OCI-LY3 (cell line): ENCODE measurements at regions not wholly inside any gene's neighbourhood (a gene's known extent, or its start where the extent isn't known, plus 50 kb on each side); places are given as distances from the start of the nearest gene placed in this dataset.
"Not testable (repeated sequence)": the region's sequence is repeated elsewhere in the genome, so short reads cannot be mapped to it uniquely, and the experiment has no call there.

ENCODE experiments used
- H2AFZ ChIP-seq: fragments of 200-600, 300-600 bp; shearing (Covaris generic); 2 replicates; pipeline ENCODE4 v1.6.0; 2014; ENCODE audit warnings: antibody characterized with exemption, low read depth, low read length
- H3K27ac ChIP-seq: fragments of 200-600, 300-600 bp; sonication (generic); 2 replicates; pipeline ENCODE4 v1.5.1; 2014; ENCODE audit warnings: mild to moderate bottlenecking, low read length, moderate library complexity, mixed read lengths
- H3K27me3 ChIP-seq: fragments of 200-600, 300-600 bp; sonication (generic); 2 replicates; pipeline ENCODE4 v1.6.1; 2014; ENCODE audit warnings: low read depth, low read length, mixed read lengths
- H3K36me3 ChIP-seq: fragments of 200-600, 300-600 bp; sonication (generic); replicated peaks from 2 replicates; pipeline ENCODE3; 2014; ENCODE audit warnings: low read depth, low read length, mixed read lengths
- H3K4me1 ChIP-seq: fragments of 300-600, 200-600 bp; sonication (generic); 2 replicates; pipeline ENCODE4 v1.6.1; 2014; ENCODE audit warnings: low read length, mixed read lengths
- H3K4me2 ChIP-seq: fragments of 200-600, 300-600 bp; sonication (generic); 2 replicates; pipeline ENCODE4 v1.6.1; 2014; ENCODE audit warnings: low read length, mixed read lengths
- H3K4me3 ChIP-seq: fragments of 300-600, 200-600 bp; sonication (generic); 2 replicates; pipeline ENCODE4 v1.5.1; 2014; ENCODE audit warnings: antibody characterized with exemption, mild to moderate bottlenecking, low read length, moderate library complexity
- H3K79me2 ChIP-seq: fragments of 300-600, 200-600 bp; shearing (Covaris generic); 2 replicates; pipeline ENCODE4 v1.6.1; 2014; ENCODE audit warnings: mild to moderate bottlenecking, low read length, mixed read lengths
- H3K9ac ChIP-seq: fragments of 300-600, 200-600 bp; shearing (Covaris generic); 2 replicates; pipeline ENCODE4 v1.6.0; 2014; ENCODE audit warnings: mild to moderate bottlenecking, low read length, moderate library complexity
- H3K9me3 ChIP-seq: fragments of 200-600, 300-600 bp; shearing (Covaris generic); 2 replicates; pipeline ENCODE4 v1.6.1; 2014; ENCODE audit warnings: low read length, mixed read lengths; ENCODE audit not compliant: insufficient read depth
- H4K20me1 ChIP-seq: fragments of 200-600, 300-600 bp; sonication (generic); 2 replicates; pipeline ENCODE4 v1.6.1; 2016; ENCODE audit warnings: low read length, mixed read lengths; ENCODE audit not compliant: insufficient read depth
- CTCF ChIP-seq: fragments of 200-600, 300-600 bp; sonication (generic); IDR thresholded peaks from 2 replicates; pipeline ENCODE4 v1.5.1; 2014; ENCODE audit warnings: antibody characterized with exemption, low read length, low read depth
- EZH2phosphoT487 ChIP-seq: fragments of 200-600 bp; shearing (Covaris generic); IDR thresholded peaks from 2 replicates; pipeline ENCODE4 v1.6.1; 2018; ENCODE audit warnings: antibody characterized with exemption, mixed run types, low read depth

DNA sequence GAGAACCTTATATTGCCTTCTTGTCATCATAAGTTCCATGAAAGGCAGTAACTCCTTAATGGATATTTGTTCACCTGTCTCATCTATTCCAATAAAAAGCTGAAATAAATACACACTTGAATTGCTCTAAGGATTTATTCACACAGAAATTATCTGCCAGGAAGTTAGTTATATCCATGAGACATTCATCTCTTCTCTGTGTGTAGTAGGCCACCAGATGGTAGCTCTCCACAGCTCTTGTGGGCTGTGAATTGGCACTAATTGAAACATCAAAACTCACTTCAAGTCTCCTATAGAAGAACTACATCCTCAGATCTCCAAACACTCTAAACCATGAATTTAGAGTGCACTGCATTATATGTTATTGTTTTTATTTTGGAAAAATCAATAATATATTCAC is 189.6 kb downstream of the DSC3 start:
- Histone ChIP-seq H3K4me3 (no peak overlapping the region), H3K4me2 (no peak overlapping the region), H3K9ac (no peak overlapping the region), H3K36me3 (no peaks in the 10 kb centered on the region), H3K79me2 (no peaks in the 10 kb centered on the region), H3K9me3 (no peaks in the 10 kb centered on the region), H3K27ac (no peak overlapping the region), H4K20me1 (no peaks in the 10 kb centered on the region), H3K4me1 (no peaks in the 10 kb centered on the region), H2AFZ (no peak overlapping the region), H3K27me3 (no peaks in the 10 kb centered on the region)
- no peak for TF ChIP-seq EZH2phosphoT487
- no peak for TF ChIP-seq CTCF

DNA sequence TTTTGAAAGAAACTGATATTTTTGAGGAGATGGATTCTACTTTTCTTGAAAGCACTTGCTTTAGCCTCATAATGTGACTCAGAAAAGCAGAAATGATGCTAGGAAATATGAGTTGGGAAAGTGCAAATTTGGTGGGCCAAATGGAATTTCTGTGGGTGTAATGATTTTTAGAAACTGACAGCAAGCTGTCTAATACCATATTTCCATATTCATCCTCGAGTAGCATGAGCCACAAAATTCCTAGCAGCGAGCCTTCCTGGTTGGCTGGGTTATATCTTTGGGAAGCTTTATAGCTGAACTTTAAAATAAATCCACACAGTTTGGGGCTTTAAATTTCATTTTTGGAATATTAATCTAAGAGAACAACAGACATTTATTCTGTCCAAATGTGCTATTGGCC is 190.0 kb downstream of the DSC3 start:
- Histone ChIP-seq H3K79me2 (no peaks in the 10 kb centered on the region), H2AFZ (no peak overlapping the region), H4K20me1 (no peaks in the 10 kb centered on the region), H3K4me2 (no peak overlapping the region), H3K4me1 (no peaks in the 10 kb centered on the region), H3K27me3 (no peaks in the 10 kb centered on the region), H3K36me3 (no peaks in the 10 kb centered on the region), H3K27ac (no peak overlapping the region), H3K9ac (no peak overlapping the region), H3K4me3 (no peak overlapping the region), H3K9me3 (no peaks in the 10 kb centered on the region)
- TF ChIP-seq EZH2phosphoT487 (no peak), CTCF (no peak)

DNA sequence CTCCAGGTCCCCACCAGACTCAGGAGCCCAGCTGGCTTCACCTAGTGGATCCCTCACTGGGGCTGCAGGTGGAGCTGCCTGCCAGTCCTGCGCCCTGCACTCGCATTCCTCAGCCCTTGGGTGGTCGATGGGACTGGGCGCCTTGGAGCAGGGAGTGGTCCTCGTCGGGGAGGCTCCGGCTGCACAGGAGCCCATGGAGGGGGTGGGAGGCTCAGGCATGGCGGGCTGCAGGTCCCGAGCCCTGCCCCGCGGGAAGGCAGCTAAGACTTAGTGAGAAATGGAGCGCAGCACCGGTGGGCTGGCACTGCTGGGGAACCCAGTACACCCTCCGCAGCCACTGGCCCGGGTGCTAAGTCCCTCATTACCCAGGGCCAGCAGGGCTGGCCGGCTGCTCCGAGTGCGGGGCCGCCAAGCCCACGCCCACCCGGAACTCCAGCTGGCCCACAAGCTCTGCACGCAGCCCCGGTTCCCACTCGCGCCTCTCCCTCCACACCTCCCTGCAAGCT is 203.4 kb downstream of the DSC3 start:
- not testable (repeated sequence) for H3K27ac ChIP-seq, H2AFZ ChIP-seq, H3K36me3 ChIP-seq, H3K4me1 ChIP-seq, H4K20me1 ChIP-seq, H3K9ac ChIP-seq, H3K79me2 ChIP-seq, H3K9me3 ChIP-seq, H3K27me3 ChIP-seq, H3K4me2 ChIP-seq, H3K4me3 ChIP-seq

DNA sequence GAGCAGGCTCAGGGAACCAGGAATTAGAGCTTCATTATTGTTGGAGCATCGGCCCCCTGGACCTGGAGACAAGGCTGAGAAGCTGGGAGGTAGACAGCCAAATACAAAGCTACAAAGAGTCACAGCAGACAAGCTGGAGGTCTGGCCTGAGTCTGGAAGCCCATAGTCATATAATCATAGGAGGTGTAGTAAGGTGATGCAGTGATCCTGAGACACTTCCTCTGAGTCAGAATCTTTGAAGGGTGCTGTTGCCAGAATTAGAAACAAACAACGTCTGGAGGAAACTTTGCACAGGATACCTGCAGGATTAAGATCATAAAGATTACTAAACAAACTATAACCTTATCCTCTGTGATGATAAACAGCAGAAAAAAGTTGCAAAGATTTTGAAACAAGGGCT is 213.8 kb downstream of the DSC3 start:
- Histone ChIP-seq H3K36me3 (no peaks in the 10 kb centered on the region), H2AFZ (no peak overlapping the region), H3K9ac (no peak overlapping the region), H3K79me2 (no peaks in the 10 kb centered on the region), H3K4me3 (no peak overlapping the region), H3K27ac (no peak overlapping the region), H3K4me1 (no peaks in the 10 kb centered on the region), H3K4me2 (no peak overlapping the region), H3K27me3 (no peaks in the 10 kb centered on the region), H3K9me3 (no peaks in the 10 kb centered on the region), H4K20me1 (no peaks in the 10 kb centered on the region)
- no peak for TF ChIP-seq CTCF
- no peak for TF ChIP-seq EZH2phosphoT487

DNA sequence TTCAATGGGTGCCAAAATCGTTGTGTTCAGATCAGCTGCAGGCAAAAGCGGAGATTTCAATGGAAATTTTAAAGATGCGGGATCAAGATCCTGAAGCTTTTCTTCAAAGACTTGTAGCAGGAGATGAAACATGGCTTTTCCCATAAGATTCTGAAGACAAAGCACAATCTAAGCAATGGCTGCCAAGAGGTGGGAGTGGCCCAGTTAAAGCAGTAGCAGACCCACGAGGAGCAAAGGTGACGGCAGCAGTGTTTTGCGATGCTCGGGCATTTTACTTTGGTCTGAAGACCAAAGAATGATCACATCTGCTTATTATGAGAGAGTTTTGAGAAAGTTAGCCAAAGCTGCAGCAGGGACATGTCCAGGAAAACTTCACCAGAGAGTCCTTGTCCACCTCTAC is 222.9 kb downstream of the DSC3 start:
- no peak overlapping the region for H3K4me2 ChIP-seq
- no peaks in the 10 kb centered on the region for H3K4me1 ChIP-seq
- H2AFZ ChIP-seq: no peak overlapping the region
- no peaks in the 10 kb centered on the region for H3K36me3 ChIP-seq
- H3K27ac ChIP-seq: no peak overlapping the region
- no peak overlapping the region for H3K4me3 ChIP-seq
- H3K9me3 ChIP-seq: no peaks in the 10 kb centered on the region
- H4K20me1 ChIP-seq: no peaks in the 10 kb centered on the region
- no peak overlapping the region for H3K9ac ChIP-seq
- TF ChIP-seq CTCF (no peak), EZH2phosphoT487 (no peak)
- H3K79me2 ChIP-seq: no peaks in the 10 kb centered on the region
- no peaks in the 10 kb centered on the region for H3K27me3 ChIP-seq
